GM18519 (cell line): ENCODE measurements at regions not wholly inside any gene's neighbourhood (a gene's known extent, or its start where the extent isn't known, plus 50 kb on each side); places are given as distances from the start of the nearest gene placed in this dataset.

Experiments
- ATAC-seq: cut with Tn5 transposase; IDR thresholded peaks from one replicate; pipeline ENCODE4 v1.9.1; 2021; ENCODE audit warnings: mild to moderate bottlenecking, moderate library complexity; ENCODE audit not compliant: unreplicated experiment, low FRiP score

DNA sequence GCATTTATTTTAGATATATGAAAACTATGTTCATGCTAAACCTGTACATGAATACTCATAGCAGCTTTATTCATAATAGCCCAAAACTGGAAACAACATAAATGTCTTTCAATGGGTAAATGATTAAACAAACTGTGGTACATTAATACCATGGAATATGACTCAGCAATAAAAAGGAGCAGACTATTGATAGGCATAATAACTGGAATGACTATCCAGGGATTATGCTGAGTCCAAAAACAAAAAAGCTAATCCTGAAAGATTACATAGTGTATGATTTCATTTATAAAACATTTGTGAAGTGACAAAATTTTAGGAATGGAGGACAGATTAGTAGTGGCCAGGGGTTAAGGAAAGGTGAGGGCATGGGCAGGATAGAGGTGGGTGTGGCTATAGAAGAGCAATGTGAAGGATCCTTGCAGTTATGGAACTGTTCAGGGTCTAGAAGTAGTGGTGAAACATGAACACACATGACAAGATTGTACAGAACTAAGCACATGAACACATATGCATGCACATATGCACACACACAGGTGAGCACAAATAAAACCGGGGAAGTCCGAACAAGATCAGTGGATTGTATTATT lies 61.1 kb upstream of the CDKN3 start:
- ATAC-seq, result no peak

- ATAC-seq, result no peak
Observed at GRCh38 chr14:54337314-54337713, 59.5 kb upstream of the CDKN3 start.

- ATAC-seq, result no peak
Observed at GRCh38 chr14:54338696-54339317, 58.0 kb upstream of the CDKN3 start.

DNA sequence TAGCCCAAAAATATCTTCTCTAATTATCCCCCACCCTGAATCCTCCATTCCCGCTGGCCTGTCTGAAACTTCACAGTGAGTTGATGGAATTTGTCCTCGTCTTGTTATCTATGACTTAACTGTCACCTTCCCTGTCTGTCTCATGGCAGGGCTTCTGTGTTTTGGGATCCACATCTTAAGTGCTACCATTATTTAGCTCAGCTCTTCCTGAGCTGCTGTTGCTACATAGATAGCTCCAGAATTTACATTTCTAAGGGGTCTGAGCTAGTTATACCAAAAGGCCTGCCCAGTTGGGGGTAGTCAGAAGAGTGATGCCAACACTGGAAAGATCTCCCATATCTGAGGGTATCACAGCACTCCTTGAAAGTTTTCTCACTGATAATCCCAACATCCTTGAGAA lies 57.0 kb upstream of the CDKN3 start:
- ATAC-seq, result no peak

DNA sequence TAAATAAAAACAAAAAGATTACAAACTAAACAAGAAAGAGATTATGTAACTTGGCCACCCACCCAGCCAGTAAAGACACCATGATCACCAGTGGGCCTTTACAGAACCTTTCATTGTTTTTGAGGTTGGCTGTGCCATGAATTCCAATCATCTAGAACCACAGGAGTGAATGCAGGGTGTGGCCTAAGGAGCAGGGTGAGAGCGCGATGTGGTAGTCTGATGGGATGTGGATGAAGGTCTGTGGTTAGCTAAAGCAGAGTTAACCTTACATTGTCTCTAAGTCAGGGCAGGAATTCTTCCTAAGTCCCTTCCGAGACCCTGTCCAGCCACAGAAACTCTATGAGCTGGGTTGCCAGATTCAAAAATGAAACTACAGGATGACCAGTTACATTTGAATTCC lies 54.0 kb upstream of the CDKN3 start:
- no peak for ATAC-seq

- no peak for ATAC-seq
Observed at GRCh38 chr14:54343272-54344121, 53.3 kb upstream of the CDKN3 start.

GRCh38 chr14:54344445-54344844 lies 52.4 kb upstream of the CDKN3 start:
- no peak for ATAC-seq

DNA sequence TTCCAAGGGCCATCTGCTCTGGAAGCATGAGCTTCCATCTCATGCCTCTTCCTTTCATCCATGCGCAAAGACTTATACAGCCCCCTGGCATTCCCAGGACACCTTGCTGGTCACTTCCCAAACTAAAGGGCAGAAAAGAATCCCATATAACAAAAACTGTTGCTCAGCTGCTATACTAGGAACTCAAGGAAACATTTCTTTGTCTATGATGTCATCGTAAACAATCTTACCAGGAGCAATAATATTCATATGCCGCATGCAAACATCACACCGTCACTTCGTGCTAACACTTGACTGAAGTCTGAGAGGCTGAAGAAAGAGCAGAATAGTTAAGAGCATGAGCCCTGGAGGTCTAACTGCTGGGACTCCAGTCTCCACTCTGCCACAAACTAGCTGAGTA lies 50.5 kb upstream of the CDKN3 start:
- no peak for ATAC-seq
